Right kidney (tissue), 1 donor: ENCODE measurements at regions not wholly inside any gene's neighbourhood (a gene's known extent, or its start where the extent isn't known, plus 50 kb on each side); places are given as distances from the start of the nearest gene placed in this dataset.
"Not testable (repeated sequence)": the region's sequence is repeated elsewhere in the genome, so short reads cannot be mapped to it uniquely, and the experiment has no call there.

Experiments used
- DNase-seq: peaks from one replicate; pipeline ENCODE4 v3.0.0-alpha.2; 2016

DNA sequence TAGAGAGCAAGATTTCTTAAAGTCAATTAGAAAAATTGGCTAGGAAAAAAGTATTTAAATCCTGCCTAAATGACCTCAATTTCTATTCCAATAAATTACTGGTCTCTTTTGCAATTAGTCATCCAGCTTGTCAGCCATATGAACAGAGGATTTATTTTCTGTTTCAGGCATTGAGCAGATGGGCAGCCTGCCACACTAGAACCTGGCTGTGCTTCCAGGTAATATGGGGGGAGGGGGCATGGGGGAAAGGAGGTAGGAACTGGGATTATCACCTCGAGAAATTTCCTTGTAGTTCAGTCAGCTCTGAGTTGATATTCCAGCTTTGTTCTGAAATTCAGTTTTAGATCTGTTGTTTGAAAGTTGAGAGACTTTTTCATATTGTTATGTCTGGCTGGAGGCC lies 206.3 kb upstream of the LCORL start:
- no peak for DNase-seq

DNA sequence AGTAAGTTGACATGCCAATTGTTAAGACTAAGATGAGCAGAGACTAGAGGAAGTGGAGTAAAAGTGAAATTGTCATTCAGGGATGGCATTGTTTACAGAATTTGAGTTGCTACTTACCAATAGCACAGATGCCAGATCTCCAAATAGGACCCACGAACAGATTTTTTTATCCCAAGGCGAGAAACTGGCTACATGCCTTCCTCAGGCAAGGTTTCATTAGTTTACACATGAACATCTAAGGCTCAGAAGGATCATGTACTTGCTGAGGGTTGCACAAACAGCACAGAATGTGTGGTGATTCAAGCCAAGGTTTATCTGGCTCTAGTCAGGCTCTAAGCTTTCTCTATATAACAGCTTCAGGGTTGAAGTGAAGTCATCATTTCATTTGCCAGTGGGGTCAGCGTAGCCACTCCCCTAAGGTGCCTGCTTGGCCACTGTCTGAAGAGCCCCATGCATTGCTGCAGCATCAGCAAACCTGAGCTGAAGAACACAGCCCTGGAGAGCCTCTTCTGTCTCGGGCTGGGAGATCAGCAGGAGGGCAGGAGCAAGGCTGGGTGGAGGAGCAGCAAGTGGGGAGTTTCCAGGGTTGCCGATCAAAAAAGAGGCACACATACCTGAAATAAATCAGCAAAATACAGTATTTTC lies 193.0 kb upstream of the LCORL start:
- DNase-seq = no peak

DNA sequence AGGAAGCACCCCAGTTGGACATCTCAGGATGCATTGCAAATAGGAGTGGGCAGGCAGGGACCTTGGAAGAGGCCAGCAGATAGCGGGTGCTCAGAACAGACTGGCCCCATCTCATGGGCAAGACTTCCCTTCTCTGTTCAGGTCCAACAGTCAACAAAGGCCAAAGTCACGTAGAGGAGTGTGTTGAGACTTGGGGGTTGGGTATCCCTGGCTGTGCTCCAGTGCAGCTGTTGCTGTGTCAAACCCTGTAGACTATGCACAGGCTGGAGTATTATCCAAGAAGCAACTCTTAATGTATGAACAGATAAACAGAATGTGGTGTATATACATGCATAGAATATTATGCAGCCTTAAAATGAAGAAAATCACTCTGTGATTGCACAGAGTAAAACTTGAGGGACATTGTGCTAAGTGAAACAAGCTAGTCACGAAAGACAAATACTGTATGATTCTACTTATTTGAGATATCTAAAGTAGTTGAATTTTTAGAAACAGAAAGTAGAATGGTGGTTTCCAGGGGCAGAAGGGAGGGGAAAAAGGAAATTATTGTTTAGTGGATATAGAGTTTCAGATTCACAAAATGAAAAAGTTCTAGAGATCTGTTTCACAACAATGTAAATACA lies 192.1 kb upstream of the LCORL start:
- DNase-seq = no peak

DNA sequence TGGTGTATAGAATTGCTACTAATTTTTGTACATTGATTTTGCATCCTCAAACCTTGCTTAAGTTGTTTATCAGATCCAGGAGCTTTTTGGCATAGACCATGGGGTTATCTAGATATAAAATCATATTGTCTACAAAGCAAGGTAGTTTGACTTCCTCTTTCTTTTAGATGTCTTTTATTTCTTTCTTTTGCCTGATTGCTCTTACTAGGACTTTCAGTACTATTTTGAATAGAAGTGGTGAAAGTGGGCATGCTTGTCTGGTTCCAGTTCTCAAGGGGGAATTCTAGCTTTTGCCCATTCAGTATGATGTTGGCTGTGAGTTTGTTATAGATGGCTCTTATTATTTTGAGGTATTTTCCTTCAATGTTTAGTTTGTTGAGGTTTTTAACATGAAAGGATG lies 187.9 kb upstream of the LCORL start:
- no peak for DNase-seq

DNA sequence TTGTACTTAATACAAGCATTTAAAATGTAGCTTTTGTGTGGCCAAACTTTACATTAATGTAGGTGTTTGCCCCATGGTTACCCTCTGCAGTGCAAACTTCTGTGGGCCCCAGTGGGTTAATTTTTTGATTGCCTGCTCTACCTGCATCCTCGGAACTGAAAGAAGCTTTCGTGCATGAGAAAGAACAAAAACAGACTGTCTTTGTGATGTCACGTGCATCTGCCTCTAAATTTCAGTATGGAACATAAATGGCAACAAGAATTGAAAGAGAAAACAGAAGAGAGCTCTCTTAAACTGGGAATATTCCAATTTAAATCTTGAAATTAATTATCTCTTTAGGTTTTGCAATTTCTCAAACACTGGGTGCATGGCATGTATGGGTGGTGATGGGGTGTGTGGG lies 182.4 kb upstream of the LCORL start:
- DNase-seq = no peak

DNA sequence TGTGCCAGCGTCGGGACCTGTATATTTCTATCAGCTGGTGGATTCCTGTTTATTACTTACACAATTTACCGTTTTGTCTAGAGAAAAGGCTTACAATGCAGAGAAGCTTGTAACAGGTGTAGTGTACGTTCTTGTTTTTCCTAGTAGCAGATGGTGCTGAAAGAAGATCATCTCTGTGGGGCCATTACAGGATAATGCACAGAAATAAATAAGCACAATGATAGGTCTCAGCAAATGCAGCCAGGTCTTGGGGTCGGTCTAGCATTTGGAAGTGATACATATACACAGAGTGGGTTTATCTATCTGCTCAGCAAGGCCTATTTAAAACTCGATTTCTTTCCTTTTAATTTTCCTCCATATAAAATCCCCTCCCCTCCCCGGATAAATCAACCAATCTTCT lies 180.9 kb upstream of the LCORL start:
- no peak for DNase-seq

DNA sequence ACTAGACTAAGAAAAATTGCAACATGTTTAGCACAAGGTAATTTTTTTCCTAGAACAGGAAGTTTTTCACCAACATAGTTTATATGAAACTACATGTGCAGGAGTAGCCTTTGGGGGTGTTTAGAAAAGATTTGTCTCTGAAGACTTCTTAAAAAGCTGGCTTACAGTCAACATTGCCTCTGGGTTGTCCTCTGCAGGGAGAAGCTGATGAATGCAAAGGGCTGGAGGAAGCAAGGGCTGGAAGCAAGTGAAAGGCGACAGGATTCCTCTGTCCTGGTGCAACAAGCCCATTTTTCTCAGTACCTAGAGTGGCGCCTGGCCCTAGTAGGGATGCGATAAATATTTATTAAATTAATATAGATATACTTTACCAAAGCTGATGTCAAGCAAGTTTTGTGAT lies 180.3 kb upstream of the LCORL start:
- no peak for DNase-seq

DNA sequence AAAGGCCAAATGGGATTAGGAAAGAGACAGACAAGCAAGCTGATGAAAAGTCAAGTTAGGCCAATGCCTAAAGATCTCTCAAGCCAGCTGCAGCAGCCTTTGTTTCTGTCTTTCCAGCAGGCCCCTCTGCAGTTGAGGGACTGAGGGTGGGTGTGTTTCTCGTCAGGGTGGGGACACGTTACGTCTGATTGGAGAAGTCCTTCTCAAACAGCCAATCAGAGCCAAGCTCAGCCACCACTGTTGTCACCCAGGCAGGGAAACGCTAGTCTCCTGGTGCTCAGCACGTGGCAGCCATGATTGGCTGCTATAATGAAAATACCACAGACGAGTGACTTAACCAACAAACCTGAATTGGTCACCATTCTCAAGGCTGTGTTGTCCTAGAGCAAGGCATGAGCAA lies 177.1 kb upstream of the LCORL start:
- no peak for DNase-seq

DNA sequence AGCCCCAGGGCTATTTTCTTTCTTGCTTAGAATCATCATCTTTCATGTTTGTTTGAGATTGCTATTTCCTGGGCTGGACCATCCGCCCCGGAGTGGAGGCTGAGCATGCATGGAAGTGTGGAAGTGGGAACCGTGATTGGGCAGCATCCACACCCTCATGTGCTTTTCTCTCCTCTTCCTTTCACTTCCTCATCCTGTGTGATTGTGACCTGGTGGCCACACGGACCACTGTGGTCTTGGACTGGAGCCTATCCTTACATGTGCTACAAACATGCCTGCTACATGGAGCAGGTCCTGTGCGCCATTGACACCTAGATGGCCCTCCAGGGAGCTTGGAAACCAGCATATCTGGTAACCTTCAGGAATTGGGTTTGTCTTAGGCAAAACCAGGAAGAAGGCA lies 175.9 kb upstream of the LCORL start:
- DNase-seq = no peak

DNA sequence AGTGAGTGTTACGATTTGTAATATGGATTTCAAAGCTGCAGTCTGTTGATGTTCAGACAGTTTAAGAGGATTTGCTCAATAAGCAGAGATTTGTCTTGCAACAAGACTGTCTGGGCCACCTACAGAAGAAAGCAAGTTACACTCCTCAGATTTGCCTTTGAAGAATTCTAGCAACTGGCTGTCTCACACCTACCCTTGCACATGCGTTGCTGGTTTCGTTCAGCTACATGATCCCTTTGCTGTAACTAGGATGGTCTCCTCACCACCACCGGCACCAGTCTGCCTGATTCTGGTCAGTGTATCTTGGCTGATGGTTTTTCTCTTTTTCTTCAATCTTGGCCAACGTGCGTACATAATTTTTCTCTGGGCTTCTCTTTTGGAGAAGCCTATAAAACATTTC lies 172.7 kb upstream of the LCORL start:
- DNase-seq = no peak

DNA sequence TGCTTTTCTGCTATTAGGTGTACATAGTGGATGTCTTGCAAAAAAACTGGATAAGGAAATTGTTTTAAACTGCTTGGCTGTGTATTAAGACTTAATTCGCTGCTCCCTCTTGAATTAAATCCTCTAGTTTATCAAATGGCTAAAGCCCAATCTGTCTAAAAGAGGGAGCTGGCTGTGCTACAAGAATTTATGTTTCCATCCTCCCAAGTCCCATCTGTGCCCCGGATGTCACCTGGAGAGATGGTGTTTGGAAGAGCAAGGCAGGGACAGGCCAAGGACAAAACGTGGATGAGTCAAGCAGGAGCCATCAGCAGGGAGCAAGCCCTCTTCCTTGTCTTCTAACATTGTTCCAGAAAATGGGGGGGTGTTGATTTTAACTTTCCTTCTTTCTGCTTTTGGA lies 171.3 kb upstream of the LCORL start:
- DNase-seq = no peak

DNA sequence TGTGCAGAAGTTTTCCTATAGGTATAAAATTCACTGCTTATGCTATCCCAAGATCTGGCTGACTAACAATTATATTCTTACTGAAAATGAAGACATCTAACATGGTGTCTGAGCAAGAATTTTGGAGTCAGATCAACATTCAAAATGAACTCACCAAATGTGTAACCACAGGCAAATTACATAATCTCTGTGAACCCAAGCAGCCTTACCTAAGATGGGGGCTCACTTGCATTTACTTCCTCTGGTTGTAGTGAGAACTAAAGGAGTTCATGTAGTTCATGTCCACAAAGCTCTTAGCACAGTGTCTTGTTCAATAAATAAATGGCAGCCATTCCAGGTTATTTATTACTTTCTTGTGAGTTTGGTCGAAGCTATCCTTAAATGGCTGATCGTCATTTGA lies 163.9 kb upstream of the LCORL start:
- DNase-seq = no peak

DNA sequence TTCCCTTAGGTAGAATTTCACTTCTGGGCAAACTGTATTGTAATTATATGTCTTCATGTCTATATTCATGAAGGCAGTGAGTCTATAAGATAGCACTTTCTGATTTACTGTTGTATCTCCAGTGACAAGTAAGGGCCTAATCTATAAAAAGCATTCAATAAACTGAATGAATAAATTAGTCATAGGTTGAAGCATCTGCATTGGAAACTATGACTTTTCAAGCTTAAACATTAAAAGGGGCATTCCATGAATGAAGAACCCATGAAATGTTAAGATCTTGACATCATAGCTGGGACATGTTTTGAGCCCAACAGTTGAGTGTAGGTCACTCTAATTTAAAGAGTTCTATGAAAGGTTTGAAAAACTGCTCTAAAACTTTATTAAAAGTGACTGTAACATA lies 159.3 kb upstream of the LCORL start:
- no peak for DNase-seq

DNA sequence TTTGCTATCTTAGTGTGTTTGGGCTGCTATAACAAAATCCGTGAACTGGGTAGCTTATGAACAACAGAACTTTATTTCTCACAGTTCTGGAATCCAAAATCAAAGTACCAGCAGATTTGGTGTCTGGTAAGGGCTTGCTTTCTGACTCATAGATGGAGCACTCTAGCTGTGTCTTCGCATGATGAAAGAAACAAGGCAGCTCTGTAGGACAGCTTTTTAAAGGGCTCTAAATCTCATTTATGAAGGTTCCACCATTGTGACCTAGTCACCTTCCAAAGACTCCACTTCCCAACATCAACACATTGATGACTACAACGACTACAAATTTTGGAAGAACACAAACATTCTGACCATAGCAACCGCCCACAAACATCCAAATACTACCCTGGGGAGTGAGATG lies 158.6 kb upstream of the LCORL start:
- no peak for DNase-seq

DNA sequence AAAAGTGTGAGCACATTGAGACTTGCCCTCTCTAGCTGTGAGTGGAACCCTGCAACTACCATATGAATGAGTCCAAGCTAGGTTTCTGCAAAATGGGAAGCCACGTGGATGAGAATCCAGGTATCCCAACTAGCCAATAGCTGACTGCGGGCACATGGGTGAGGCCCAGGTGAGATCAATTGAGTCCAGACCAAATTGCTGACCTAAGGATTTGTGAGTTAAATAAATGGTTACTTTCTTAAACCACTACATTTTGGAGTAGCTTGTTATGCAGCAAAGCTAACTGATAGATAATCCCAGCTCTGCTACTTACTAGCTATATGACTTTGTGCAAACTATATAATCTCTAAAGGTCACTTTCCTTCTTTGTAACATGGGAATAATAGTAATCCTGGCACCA lies 150.3 kb upstream of the LCORL start:
- no peak for DNase-seq

DNA sequence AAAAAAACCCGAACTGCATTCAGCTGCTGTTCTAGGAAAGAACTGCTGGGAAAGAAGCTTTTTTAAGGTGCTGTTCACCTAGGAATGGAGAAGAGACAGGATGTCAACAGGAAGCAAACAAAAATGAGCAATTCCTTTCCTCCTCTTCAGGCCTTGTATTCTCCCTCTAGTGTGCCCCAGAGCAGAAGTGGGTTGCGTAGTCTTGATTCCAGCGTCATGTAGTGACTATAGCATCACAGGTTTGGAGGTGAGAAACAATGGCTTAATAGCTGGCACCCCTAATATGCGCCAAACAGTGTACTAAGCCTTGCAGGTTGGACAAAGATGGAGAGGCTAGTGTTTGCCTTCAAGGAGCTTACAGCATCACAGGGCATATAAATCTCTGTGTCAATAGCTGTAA lies 146.3 kb upstream of the LCORL start:
- DNase-seq = no peak

DNA sequence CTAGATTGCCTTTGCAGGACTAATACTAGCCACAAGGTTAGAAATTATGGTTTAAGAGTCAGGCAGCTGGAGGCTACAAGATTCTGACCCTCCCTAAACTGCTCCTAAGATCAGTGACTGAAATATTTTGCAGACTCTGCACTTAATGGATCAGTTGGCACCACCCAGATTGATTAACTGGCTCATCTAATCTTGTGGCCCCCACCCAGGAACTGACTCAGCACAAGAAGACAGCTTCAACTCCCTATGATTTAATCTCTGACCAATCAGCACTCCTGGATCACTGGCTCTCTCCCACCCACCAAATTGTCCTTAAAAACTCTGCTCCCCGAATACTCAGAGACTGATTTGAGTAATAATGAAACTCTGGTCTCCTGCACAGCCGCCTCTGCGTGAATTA lies 145.4 kb upstream of the LCORL start:
- no peak for DNase-seq

DNA sequence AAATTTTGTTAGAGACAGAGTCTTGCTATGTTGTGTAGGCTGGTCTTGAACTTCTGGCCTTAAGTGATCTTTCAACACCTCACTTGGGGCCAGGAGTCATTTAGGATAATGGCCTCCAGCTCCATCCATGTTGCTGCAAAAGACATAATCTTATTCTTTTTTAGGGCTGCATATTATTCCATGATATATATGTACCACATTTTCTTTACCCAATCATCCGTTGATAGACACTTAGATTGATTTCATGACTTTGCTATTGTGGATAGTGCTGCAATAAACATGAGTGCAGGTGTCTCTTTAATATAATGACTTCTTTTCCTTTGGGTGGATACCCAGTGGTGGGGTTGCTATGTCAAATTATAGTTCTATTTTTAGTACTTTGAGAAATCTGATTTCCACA lies 140.9 kb upstream of the LCORL start:
- no peak for DNase-seq

DNA sequence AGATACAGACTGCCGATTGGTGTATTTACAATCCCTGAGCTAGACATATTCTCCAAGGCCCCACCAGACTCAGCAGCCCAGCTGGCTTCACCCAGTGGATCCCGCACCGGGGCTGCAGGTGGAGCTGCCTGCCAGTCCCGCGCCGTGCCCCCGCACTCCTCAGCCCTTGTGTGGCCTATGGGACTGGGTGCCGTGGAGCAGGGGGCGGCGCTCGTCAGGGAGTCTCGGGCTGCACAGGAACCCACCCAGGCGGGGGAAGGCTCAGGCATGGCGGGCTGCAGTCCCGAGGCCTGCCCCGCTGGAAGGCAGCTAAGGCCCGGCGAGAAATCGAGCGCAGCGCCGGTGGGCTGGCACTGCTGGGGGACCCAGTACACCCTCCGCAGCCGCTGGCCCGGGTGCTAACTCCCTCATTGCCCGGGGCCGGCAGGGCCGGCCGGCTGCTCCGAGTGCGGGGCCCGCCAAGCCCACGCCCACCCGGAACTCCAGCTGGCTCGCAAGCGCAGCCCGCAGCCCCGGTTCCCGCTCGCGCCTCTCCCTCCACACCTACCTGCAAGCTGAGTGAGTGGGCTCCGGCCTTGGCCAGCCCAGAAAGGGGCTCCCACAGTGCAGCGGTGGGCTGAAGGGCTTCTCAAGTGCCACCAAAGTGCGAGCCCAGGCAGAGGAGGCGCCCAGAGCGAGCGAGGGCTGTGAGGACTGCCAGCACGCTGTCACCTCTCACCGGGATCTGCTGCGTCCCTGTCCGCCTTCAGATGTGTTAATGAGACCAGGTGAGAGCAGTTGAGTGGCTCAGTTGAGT lies 137.8 kb upstream of the LCORL start:
- not testable (repeated sequence) for DNase-seq

DNA sequence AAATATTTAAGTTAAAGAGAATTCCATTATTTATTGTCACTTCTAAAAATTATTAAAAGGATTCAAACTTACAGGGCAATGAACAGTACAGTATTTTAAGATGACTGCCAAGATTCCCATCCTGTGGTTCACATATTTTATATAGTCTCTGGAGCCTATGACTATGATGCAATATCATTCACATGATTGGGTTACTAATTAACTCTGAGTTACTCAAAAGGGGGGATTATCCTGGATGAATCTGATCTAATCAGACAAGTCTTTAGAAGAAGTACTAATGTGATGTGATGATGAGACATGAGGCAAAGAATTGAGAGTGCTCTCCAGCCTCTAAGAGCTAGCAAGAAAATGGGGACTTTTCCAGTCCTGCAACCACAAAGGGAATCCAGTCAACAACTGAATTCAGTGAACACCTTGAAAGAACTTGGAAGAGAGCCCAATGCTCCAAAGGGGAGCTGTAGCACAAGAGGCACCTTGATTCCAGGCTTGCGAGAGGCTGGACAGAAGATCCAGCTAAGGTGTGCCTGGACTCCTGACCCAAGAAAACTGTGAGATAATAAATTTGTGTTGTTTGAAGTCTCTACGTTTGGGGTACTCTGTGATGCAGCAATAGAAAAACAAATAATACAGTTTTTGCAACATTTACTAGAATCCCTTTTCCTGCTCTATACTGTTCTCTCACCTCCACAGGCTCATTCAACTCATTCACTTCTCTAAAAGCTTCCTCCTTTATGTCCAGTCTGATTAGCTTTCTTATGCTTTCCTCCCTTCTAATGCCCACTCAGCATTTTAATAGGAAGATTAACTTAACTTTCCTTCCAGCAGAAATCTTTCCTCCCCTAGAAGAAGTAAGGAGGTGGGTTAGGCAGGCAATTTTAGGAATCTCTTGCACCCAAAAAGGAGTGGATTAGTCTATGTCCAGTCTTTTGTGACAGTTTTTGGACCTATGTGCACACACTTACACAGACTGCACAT lies 133.8 kb upstream of the LCORL start:
- DNase-seq = no peak

DNA sequence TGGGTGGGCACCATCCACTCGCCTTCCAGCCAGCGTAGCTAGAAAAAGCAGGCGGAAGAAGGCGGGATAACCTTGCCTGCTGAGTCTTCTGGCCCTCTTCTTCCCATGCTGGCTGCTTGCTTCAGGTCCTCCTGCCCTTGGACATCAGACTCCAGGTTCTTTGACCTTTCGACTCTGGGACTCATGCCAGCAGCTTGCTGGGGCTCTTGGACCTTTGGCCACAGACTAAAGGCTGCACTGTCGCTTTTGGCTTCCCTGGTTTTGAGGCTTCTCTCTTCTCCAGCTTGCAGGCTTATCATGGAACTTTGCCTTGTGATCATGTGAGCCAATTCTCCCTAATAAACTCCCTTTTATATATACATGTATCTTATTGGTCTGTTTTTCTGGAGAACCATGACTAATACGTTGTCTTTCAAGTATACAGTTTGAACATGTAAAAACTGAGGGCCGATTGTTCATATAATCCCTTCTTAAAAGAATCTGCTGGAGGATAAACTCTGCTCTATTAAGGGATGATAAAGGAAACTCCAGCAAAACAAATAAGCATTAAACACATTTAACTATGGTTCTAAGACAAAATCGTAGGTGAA lies 116.6 kb upstream of the LCORL start:
- DNase-seq = no peak

DNA sequence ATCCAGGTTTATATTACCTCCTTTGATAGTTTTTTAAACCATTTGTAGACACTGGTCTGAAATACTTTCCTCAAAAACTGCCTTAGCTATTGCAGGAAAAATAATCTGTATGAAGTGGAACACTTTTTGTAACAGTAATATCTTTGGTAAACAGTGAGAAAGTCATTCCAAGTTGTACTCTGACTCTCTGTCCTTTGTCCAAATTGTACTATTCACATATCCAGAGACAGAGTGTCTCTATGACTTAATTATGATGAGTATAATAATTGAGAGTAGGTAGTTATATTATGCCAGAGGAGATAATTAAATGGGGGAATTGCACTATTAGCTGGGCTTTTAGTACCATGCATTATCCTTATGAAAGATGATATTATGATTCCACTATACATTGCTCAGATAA lies 112.6 kb upstream of the LCORL start:
- DNase-seq = no peak
